Endothelial cell of umbilical vein (primary cell): ENCODE measurements at regions not wholly inside any gene's neighbourhood (a gene's known extent, or its start where the extent isn't known, plus 50 kb on each side); places are given as distances from the start of the nearest gene placed in this dataset.

Experiments used
- BruUV-seq: library from RNA; stranded (reverse); fragments of 400-500 nt; replicated peaks from 2 replicates; lab custom pipeline; 2021; lab: Mats Ljungman, UMichigan
- CTCF ChIA-PET: fragments of 300-600, 350-600 bp; sonication (Branson Sonifier 250); formaldehyde crosslinking; loops from one replicate; lab custom pipeline; 2021; ENCODE audit warnings: antibody characterized with exemption, inconsistent platforms; lab: Charles Lee
- POLR2A ChIA-PET: fragments of 300-600, 350-600 bp; sonication (Branson Sonifier 250); formaldehyde crosslinking; loops from one replicate; lab custom pipeline; 2021; ENCODE audit warnings: antibody characterized with exemption, inconsistent platforms; lab: Charles Lee
- DNase-seq: peaks from one replicate; pipeline ENCODE4 v3.0.0-alpha.2; 2011; ENCODE audit warnings: low read depth, low spot score
- FAIRE-seq: peaks from 2 replicates; lab custom pipeline; 2011; peaks lifted over from hg19 to GRCh38; lab: Jason Lieb, UNC
- H2AFZ ChIP-seq: 2 replicates; pipeline ENCODE4 v1.6.0; 2012; ENCODE audit warnings: low read depth, low read length, control low read depth, inconsistent platforms
- H3K27ac ChIP-seq: 2 replicates; pipeline ENCODE4 v1.5.1; 2011; ENCODE audit warnings: low read depth, mild to moderate bottlenecking, control low read depth, low read length, moderate library complexity; ENCODE audit not compliant: insufficient read depth
- H3K27me3 ChIP-seq, 2 experiments: 2 replicates each; pipeline versions ENCODE4 v1.6.0 to v1.6.1; 2011; ENCODE audit warnings: low read length in 2 of 2, mixed read lengths in 1 of 2; ENCODE audit not compliant: control insufficient read depth in 2 of 2, insufficient read depth in 2 of 2
- H3K36me3 ChIP-seq, 2 experiments: 2 replicates in 1 of 2; 3 replicates in 1 of 2; pipeline ENCODE4 v1.5.1; 2011; ENCODE audit warnings: low read length in 2 of 2, mild to moderate bottlenecking in 1 of 2, moderate library complexity in 1 of 2; ENCODE audit not compliant: control insufficient read depth in 2 of 2, insufficient read depth in 2 of 2; ENCODE audit errors: extremely low read depth in 1 of 2
- H3K4me1 ChIP-seq: 3 replicates; pipeline ENCODE4 v1.5.1; 2011; ENCODE audit warnings: mild to moderate bottlenecking, low read length; ENCODE audit not compliant: control insufficient read depth, insufficient read depth; ENCODE audit errors: extremely low read depth
- H3K4me2 ChIP-seq: 2 replicates; pipeline ENCODE4 v1.6.1; 2011; ENCODE audit warnings: low read length, control low read depth, mixed read lengths; ENCODE audit not compliant: insufficient read depth
- H3K4me3 ChIP-seq, 3 experiments: fragments of 200-600 bp in 1 of 3; sonication (generic), shearing (Covaris generic) in 1 of 3; replicated peaks in 1 of 3; 2 replicates each; pipeline ENCODE4 v1.5.1; 2011 to 2016; ENCODE audit warnings: control low read depth in 3 of 3, low read length in 3 of 3, mild to moderate bottlenecking in 2 of 3, inconsistent platforms in 1 of 3, low read depth in 1 of 3, moderate library complexity in 1 of 3; ENCODE audit not compliant: insufficient read depth in 1 of 3
- H3K79me2 ChIP-seq: 2 replicates; pipeline ENCODE4 v1.6.0; 2012; ENCODE audit warnings: low read length, inconsistent platforms; ENCODE audit not compliant: control insufficient read depth, insufficient read depth
- H3K9ac ChIP-seq: replicated peaks from 2 replicates; pipeline ENCODE3; 2011; ENCODE audit warnings: low read length, control low read depth; ENCODE audit not compliant: insufficient read depth; ENCODE audit errors: extremely low read depth
- H3K9me1 ChIP-seq: replicated peaks from 3 replicates; pipeline ENCODE4 v1.6.0; 2011; ENCODE audit warnings: mild to moderate bottlenecking, low read length; ENCODE audit not compliant: control insufficient read depth, insufficient read depth; ENCODE audit errors: extremely low read depth
- H3K9me3 ChIP-seq: replicated peaks from 2 replicates; pipeline ENCODE4 v1.5.1; 2012; ENCODE audit warnings: low read length, inconsistent platforms; ENCODE audit not compliant: control insufficient read depth, insufficient read depth
- H4K20me1 ChIP-seq: replicated peaks from 2 replicates; pipeline ENCODE3; 2011; ENCODE audit warnings: mild to moderate bottlenecking, low read length; ENCODE audit not compliant: control insufficient read depth, insufficient read depth; ENCODE audit errors: extremely low read depth
- EZH2 ChIP-seq: IDR thresholded peaks from 2 replicates; pipeline ENCODE4 v1.6.1; 2012; ENCODE audit warnings: borderline replicate concordance, low read depth, mild to moderate bottlenecking, moderate library complexity, low read length, inconsistent platforms; ENCODE audit not compliant: severe bottlenecking
- FOS ChIP-seq: IDR thresholded peaks from 2 replicates; pipeline ENCODE4 v1.6.1; 2011; ENCODE audit warnings: mild to moderate bottlenecking, low read length, moderate library complexity, borderline replicate concordance; ENCODE audit not compliant: insufficient read depth
- GATA2 ChIP-seq: IDR thresholded peaks from 2 replicates; pipeline ENCODE4 v1.7.0; 2011; ENCODE audit warnings: low read depth, mild to moderate bottlenecking, moderate library complexity, mixed read lengths, low read length; ENCODE audit not compliant: insufficient read length, insufficient read depth
- JUN ChIP-seq: IDR thresholded peaks from 2 replicates; pipeline ENCODE4 v1.6.1; 2011; ENCODE audit warnings: borderline replicate concordance, low read depth; ENCODE audit not compliant: insufficient read length, insufficient read depth
- MYC ChIP-seq: IDR thresholded peaks from one replicate; pipeline ENCODE4 v1.6.1; 2011; ENCODE audit warnings: mild to moderate bottlenecking, low read depth, low read length
- POLR2A ChIP-seq: IDR thresholded peaks from 2 replicates; pipeline ENCODE4 v1.6.1; 2012; ENCODE audit warnings: low read depth, mild to moderate bottlenecking, control low read depth, low read length
- POLR2AphosphoS5 ChIP-seq: IDR thresholded peaks from 2 replicates; pipeline ENCODE4 v1.6.1; 2012; ENCODE audit warnings: low read depth, mild to moderate bottlenecking, control low read depth, low read length, moderate library complexity; ENCODE audit not compliant: insufficient read depth
- dilution Hi-C: fragments of 300-500 bp; cut with MboI; formaldehyde crosslinking; loops from one replicate; pipeline ENCODE4 v1.15.0; 2019; ENCODE audit warnings: low sequenced_read_pairs; ENCODE audit not compliant: extremely low pct_ligation_motif_present
- intact Hi-C: fragments of 100-400 bp; cut with micrococcal nuclease; formaldehyde crosslinking; loops from one replicate; pipeline ENCODE4 v1.10.0; 2022
- TF ChIP-seq, protein P1 (sequence below), 2 donors: IDR thresholded peaks; 1 replicate in 1 of 2; 2 replicates in 1 of 2; pipeline ENCODE4 v1.5.1; 2011; ENCODE audit warnings: low read length in 2 of 2, mild to moderate bottlenecking in 2 of 2, moderate library complexity in 2 of 2, control low read depth in 1 of 2, inconsistent platforms in 1 of 2, low read depth in 1 of 2; ENCODE audit not compliant: insufficient read depth in 1 of 2; ENCODE audit errors: extremely low read depth in 1 of 2
- TF ChIP-seq, protein P2 (sequence below): IDR thresholded peaks from 2 replicates; pipeline ENCODE4 v1.6.1; 2011; ENCODE audit not compliant: insufficient read depth, insufficient read length

- no peak overlapping the region for H3K4me3 ChIP-seq
- no peak overlapping the region for H3K4me2 ChIP-seq
- FAIRE-seq (no peak), DNase-seq (no peak)
- H4K20me1 ChIP-seq: no peaks in the 10 kb centered on the region
- H3K79me2 ChIP-seq: no peaks in the 10 kb centered on the region
- POLR2A ChIA-PET: no interaction called here
- H3K27ac ChIP-seq: no peak overlapping the region
- no peak for TF ChIP-seq POLR2AphosphoS5
- TF ChIP-seq MYC: no peak
- no peak for TF ChIP-seq EZH2
- TF ChIP-seq, protein P1, sequence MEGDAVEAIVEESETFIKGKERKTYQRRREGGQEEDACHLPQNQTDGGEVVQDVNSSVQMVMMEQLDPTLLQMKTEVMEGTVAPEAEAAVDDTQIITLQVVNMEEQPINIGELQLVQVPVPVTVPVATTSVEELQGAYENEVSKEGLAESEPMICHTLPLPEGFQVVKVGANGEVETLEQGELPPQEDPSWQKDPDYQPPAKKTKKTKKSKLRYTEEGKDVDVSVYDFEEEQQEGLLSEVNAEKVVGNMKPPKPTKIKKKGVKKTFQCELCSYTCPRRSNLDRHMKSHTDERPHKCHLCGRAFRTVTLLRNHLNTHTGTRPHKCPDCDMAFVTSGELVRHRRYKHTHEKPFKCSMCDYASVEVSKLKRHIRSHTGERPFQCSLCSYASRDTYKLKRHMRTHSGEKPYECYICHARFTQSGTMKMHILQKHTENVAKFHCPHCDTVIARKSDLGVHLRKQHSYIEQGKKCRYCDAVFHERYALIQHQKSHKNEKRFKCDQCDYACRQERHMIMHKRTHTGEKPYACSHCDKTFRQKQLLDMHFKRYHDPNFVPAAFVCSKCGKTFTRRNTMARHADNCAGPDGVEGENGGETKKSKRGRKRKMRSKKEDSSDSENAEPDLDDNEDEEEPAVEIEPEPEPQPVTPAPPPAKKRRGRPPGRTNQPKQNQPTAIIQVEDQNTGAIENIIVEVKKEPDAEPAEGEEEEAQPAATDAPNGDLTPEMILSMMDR (IDR thresholded peaks at IDR 0.05; ENCODE audit: extremely low read depth in 1 of 2, insufficient read depth in 1 of 2, low read depth in 1 of 2, low read length in 2 of 2): no peak
- TF ChIP-seq, protein P2, sequence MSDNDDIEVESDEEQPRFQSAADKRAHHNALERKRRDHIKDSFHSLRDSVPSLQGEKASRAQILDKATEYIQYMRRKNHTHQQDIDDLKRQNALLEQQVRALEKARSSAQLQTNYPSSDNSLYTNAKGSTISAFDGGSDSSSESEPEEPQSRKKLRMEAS: no peak
- no peak for TF ChIP-seq JUN
- TF ChIP-seq FOS: no peak
- no peak for TF ChIP-seq GATA2
- TF ChIP-seq POLR2A: no peak
- CTCF ChIA-PET: interaction anchor here (1.5 kb wide), 1 partner anchor 10 kb away, joined by 3 read pairs; no protein-coding TSS in a partner anchor
- no peaks in the 10 kb centered on the region for H3K9me3 ChIP-seq
- no peaks in the 10 kb centered on the region for H3K9me1 ChIP-seq
- no peak overlapping the region for H3K9ac ChIP-seq
- no peak overlapping the region for H2AFZ ChIP-seq
- intact Hi-C loops: no loop called here
- dilution Hi-C loops: no loop called here
- H3K36me3 ChIP-seq: no peaks in the 10 kb centered on the region
- no peaks in the 10 kb centered on the region for H3K27me3 ChIP-seq
- no peaks in the 10 kb centered on the region for H3K4me1 ChIP-seq
- no TSS peak for BruUV-seq
Observed at GRCh38 chrX:13440176-13440575, 120.3 kb upstream of the ATXN3L start.
